ENCODE measurements at regions not wholly inside any gene's neighbourhood (a gene's known extent, or its start where the extent isn't known, plus 50 kb on each side); places are given as distances from the start of the nearest gene placed in this dataset.

GRCh38 chr2:167732326-167732725, 515.1 kb downstream of the STK39 start:
- TF ChIP-seq CTCF (IDR thresholded peaks at IDR 0.05) (no peak), POLR2A (IDR thresholded peaks at IDR 0.05; ENCODE audit: low read depth) (no peak)

All from esophagus muscularis mucosa (tissue), 3 donors.